GM21423 (cell line): ENCODE measurements at regions not wholly inside any gene's neighbourhood (a gene's known extent, or its start where the extent isn't known, plus 50 kb on each side); places are given as distances from the start of the nearest gene placed in this dataset.

Experiments
- ATAC-seq: cut with Tn5 transposase; IDR thresholded peaks from one replicate; pipeline ENCODE4 v1.9.1; 2021; ENCODE audit warnings: mild to moderate bottlenecking, moderate library complexity; ENCODE audit not compliant: unreplicated experiment

- no peak for ATAC-seq
Observed at GRCh38 chr18:44117821-44118220, 562.9 kb upstream of the SETBP1 start.

- ATAC-seq: no peak
Observed at GRCh38 chr18:44119607-44120006, 561.1 kb upstream of the SETBP1 start.

GRCh38 chr18:44123743-44124142, 556.9 kb upstream of the SETBP1 start:
- ATAC-seq: no peak

GRCh38 chr18:44125446-44125845, 555.2 kb upstream of the SETBP1 start:
- ATAC-seq: no peak

- ATAC-seq: no peak
Observed at GRCh38 chr18:44126598-44126997, 554.1 kb upstream of the SETBP1 start.

- ATAC-seq: no peak
Observed at GRCh38 chr18:44128365-44128764, 552.3 kb upstream of the SETBP1 start.

- no peak for ATAC-seq
Observed at GRCh38 chr18:44130376-44130942, 550.2 kb upstream of the SETBP1 start.

GRCh38 chr18:44133483-44133882, 547.2 kb upstream of the SETBP1 start:
- no peak for ATAC-seq

GRCh38 chr18:44134447-44134846, 546.2 kb upstream of the SETBP1 start:
- no peak for ATAC-seq

- no peak for ATAC-seq
Observed at GRCh38 chr18:44135741-44136140, 544.9 kb upstream of the SETBP1 start.

- ATAC-seq: no peak
Observed at GRCh38 chr18:44136326-44136725, 544.4 kb upstream of the SETBP1 start.

- ATAC-seq: no peak
Observed at GRCh38 chr18:44143072-44143471, 537.6 kb upstream of the SETBP1 start.

- no peak for ATAC-seq
Observed at GRCh38 chr18:44149706-44150105, 531.0 kb upstream of the SETBP1 start.

- ATAC-seq: no peak
Observed at GRCh38 chr18:44153981-44154380, 526.7 kb upstream of the SETBP1 start.

GRCh38 chr18:44156126-44156525, 524.6 kb upstream of the SETBP1 start:
- no peak for ATAC-seq

GRCh38 chr18:44156776-44157335, 523.8 kb upstream of the SETBP1 start:
- ATAC-seq: no peak

GRCh38 chr18:44170208-44170880, 510.3 kb upstream of the SETBP1 start:
- ATAC-seq: no peak

GRCh38 chr18:44171301-44171700, 509.4 kb upstream of the SETBP1 start:
- no peak for ATAC-seq

- no peak for ATAC-seq
Observed at GRCh38 chr18:44175891-44176290, 504.8 kb upstream of the SETBP1 start.

- no peak for ATAC-seq
Observed at GRCh38 chr18:44178476-44178875, 502.2 kb upstream of the SETBP1 start.

- ATAC-seq: no peak
Observed at GRCh38 chr18:44179693-44180092, 501.0 kb upstream of the SETBP1 start.

- ATAC-seq: no peak
Observed at GRCh38 chr18:44180683-44181082, 500.0 kb upstream of the SETBP1 start.
